MM.1S (cell line): ENCODE measurements at regions not wholly inside any gene's neighbourhood (a gene's known extent, or its start where the extent isn't known, plus 50 kb on each side); places are given as distances from the start of the nearest gene placed in this dataset.

ENCODE experiments used
- DNase-seq: peaks from one replicate; pipeline ENCODE4 v3.0.0-alpha.2; 2015
- H2AFZ ChIP-seq: fragments of 300-600 bp; sonication (generic); 2 replicates; pipeline ENCODE4 v1.6.0; 2016; ENCODE audit warnings: antibody characterized with exemption, low read length
- H3F3A ChIP-seq: fragments of 300-600 bp; sonication (generic); 2 replicates; pipeline ENCODE4 v1.6.1; 2016; ENCODE audit warnings: mild to moderate bottlenecking, antibody characterized with exemption, low read length, moderate library complexity, mixed read lengths; ENCODE audit not compliant: insufficient read depth
- H3K27ac ChIP-seq: fragments of 300-600 bp; sonication (generic); 2 replicates; pipeline ENCODE4 v1.5.1; 2016; ENCODE audit warnings: mild to moderate bottlenecking, low read length
- H3K27me3 ChIP-seq: fragments of 300-600 bp; sonication (generic); replicated peaks from 2 replicates; pipeline ENCODE4 v1.6.0; 2016; ENCODE audit warnings: low read length; ENCODE audit not compliant: insufficient read depth
- H3K36me3 ChIP-seq: fragments of 300-600 bp; sonication (generic); replicated peaks from 2 replicates; pipeline ENCODE4 v1.6.1; 2016; ENCODE audit warnings: mild to moderate bottlenecking, low read length, mixed read lengths; ENCODE audit not compliant: insufficient read depth
- H3K4me1 ChIP-seq: fragments of 300-600 bp; sonication (generic); 2 replicates; pipeline ENCODE4 v1.6.1; 2016; ENCODE audit warnings: low read length, mixed read lengths
- H3K4me2 ChIP-seq: fragments of 300-600 bp; sonication (generic); 2 replicates; pipeline ENCODE4 v1.6.0; 2016; ENCODE audit warnings: low read depth, low read length
- H3K4me3 ChIP-seq: fragments of 300-600 bp; sonication (generic); 2 replicates; pipeline ENCODE4 v1.5.1; 2016; ENCODE audit warnings: low read length, mixed read lengths
- H3K79me2 ChIP-seq: fragments of 300-600 bp; sonication (generic); 2 replicates; pipeline ENCODE4 v1.6.1; 2016; ENCODE audit warnings: mixed run types, low read length, mixed read lengths
- H3K9ac ChIP-seq: fragments of 300-600 bp; sonication (generic); 2 replicates; pipeline ENCODE4 v1.6.1; 2016; ENCODE audit warnings: low read length, mixed read lengths
- H3K9me2 ChIP-seq: fragments of 300-600 bp; sonication (generic); replicated peaks from 2 replicates; pipeline ENCODE4 v1.6.1; 2016; ENCODE audit warnings: mild to moderate bottlenecking, low read length, mixed read lengths; ENCODE audit not compliant: insufficient read depth
- H3K9me3 ChIP-seq: fragments of 300-600 bp; sonication (generic); replicated peaks from 2 replicates; pipeline ENCODE4 v1.6.1; 2016; ENCODE audit warnings: mild to moderate bottlenecking, low read length, mixed read lengths; ENCODE audit not compliant: insufficient read depth
- H4K20me1 ChIP-seq: fragments of 300-600 bp; sonication (generic); 2 replicates; pipeline ENCODE4 v1.6.1; 2016; ENCODE audit warnings: mild to moderate bottlenecking, low read length, moderate library complexity, mixed read lengths; ENCODE audit not compliant: insufficient read depth
- EZH2 ChIP-seq: fragments of 300-600 bp; sonication (generic); optimal IDR thresholded peaks from 2 replicates; pipeline ENCODE3; 2017; ENCODE audit warnings: low read depth, mild to moderate bottlenecking, antibody characterized with exemption, low read length, mixed read lengths
- EZH2phosphoT487 ChIP-seq: fragments of 300-600 bp; sonication (generic); IDR thresholded peaks from 2 replicates; pipeline ENCODE4 v1.6.1; 2018; ENCODE audit warnings: antibody characterized with exemption, low read length
- TF ChIP-seq, protein P1 (sequence below): fragments of 300-600 bp; sonication (generic); IDR thresholded peaks from 2 replicates; pipeline ENCODE4 v1.5.1; 2016; ENCODE audit warnings: antibody characterized with exemption, low read length, mixed read lengths

DNA sequence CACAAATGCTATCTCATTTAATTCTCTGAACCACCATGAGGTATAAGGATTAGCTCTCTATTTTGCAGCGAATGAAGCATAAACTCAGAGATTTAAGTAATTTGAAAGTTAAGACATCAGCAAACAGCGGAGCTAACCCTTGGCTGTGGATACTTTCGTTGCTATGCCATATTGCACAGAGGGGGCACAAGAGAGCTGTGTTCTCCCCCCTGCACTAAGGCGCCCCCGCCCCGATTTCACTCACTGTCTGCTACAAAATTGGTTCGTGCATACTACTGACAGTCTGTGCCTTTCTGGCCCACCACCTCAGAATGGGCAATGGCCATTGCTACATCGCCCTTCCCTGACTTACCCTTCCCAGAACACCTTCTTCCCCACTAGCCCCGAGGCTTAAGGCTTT is 105.7 kb upstream of the OBI1 start:
- Histone ChIP-seq H3K4me3 (no peak overlapping the region), H3K27ac (no peak overlapping the region), H3K9ac (no peak overlapping the region), H4K20me1 (no peaks in the 10 kb centered on the region), H3K9me3 (no peaks in the 10 kb centered on the region), H3K27me3 (no peaks in the 10 kb centered on the region), H3K4me1 (no peaks in the 10 kb centered on the region), H2AFZ (no peak overlapping the region), H3K36me3 (no peaks in the 10 kb centered on the region), H3F3A (no peaks in the 10 kb centered on the region), H3K79me2 (no peaks in the 10 kb centered on the region), H3K4me2 (no peak overlapping the region), H3K9me2 (no peaks in the 10 kb centered on the region)
- DNase-seq = no peak
- TF ChIP-seq EZH2 (no peak), EZH2phosphoT487 (no peak)
- TF ChIP-seq, protein P1, sequence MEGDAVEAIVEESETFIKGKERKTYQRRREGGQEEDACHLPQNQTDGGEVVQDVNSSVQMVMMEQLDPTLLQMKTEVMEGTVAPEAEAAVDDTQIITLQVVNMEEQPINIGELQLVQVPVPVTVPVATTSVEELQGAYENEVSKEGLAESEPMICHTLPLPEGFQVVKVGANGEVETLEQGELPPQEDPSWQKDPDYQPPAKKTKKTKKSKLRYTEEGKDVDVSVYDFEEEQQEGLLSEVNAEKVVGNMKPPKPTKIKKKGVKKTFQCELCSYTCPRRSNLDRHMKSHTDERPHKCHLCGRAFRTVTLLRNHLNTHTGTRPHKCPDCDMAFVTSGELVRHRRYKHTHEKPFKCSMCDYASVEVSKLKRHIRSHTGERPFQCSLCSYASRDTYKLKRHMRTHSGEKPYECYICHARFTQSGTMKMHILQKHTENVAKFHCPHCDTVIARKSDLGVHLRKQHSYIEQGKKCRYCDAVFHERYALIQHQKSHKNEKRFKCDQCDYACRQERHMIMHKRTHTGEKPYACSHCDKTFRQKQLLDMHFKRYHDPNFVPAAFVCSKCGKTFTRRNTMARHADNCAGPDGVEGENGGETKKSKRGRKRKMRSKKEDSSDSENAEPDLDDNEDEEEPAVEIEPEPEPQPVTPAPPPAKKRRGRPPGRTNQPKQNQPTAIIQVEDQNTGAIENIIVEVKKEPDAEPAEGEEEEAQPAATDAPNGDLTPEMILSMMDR = no peak

DNA sequence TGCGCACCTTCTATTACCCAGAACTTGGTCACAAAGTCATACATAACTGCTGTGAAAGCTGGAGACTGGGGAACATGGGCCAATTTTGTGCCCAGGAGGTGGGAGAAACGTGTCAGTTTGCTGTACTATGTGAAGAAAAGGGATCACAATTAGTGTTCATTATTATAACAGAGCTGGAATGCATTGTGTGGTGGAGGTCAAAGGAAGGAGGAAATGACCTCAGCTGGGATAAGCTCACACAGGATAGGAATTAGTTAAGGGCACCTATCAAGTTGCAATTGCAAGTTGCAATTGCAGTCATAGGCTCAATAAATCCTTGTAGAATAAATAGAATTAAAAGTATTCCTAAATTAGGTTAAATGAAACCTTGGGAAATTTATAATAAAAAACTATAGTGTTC is 103.9 kb upstream of the OBI1 start:
- H3K9me3 ChIP-seq = no peaks in the 10 kb centered on the region
- H3K27ac ChIP-seq = no peak overlapping the region
- no peak overlapping the region for H2AFZ ChIP-seq
- no peaks in the 10 kb centered on the region for H3K36me3 ChIP-seq
- no peaks in the 10 kb centered on the region for H3K79me2 ChIP-seq
- H3K27me3 ChIP-seq = no peaks in the 10 kb centered on the region
- no peaks in the 10 kb centered on the region for H3K4me1 ChIP-seq
- no peaks in the 10 kb centered on the region for H3K9me2 ChIP-seq
- TF ChIP-seq, protein P1 = no peak
- TF ChIP-seq EZH2phosphoT487 (no peak), EZH2 (no peak)
- no peak overlapping the region for H3K4me2 ChIP-seq
- H3K4me3 ChIP-seq = no peak overlapping the region
- no peak overlapping the region for H3K9ac ChIP-seq
- no peaks in the 10 kb centered on the region for H4K20me1 ChIP-seq
- no peak for DNase-seq
- H3F3A ChIP-seq = no peaks in the 10 kb centered on the region

DNA sequence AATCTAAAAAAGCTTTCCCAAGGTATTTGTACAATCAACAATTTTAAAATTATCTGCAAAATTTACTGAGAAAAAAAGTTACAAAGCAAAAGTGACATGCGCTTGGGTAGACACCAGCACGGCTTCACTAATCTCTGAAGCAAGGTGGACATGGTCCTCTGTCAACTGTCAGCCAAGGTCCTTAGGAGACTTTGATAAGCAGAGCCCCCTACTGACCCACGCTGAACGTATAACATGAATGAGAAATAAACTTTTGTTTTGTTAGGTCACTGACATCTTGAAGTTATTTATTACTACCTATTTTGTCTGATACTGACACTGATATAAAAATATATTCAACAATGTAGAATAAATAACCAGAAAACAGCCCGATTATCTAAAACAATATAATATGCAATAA is 100.7 kb upstream of the OBI1 start:
- Histone ChIP-seq H3K4me2 (no peak overlapping the region), H3K9ac (no peak overlapping the region), H3K9me3 (no peaks in the 10 kb centered on the region), H3K4me1 (no peaks in the 10 kb centered on the region), H3K27me3 (no peaks in the 10 kb centered on the region), H3K79me2 (no peaks in the 10 kb centered on the region), H3K36me3 (no peaks in the 10 kb centered on the region), H3K27ac (no peak overlapping the region), H3K4me3 (no peak overlapping the region), H2AFZ (no peak overlapping the region), H3K9me2 (no peaks in the 10 kb centered on the region), H3F3A (no peaks in the 10 kb centered on the region), H4K20me1 (no peaks in the 10 kb centered on the region)
- TF ChIP-seq, protein P1 = no peak
- no peak for TF ChIP-seq EZH2
- TF ChIP-seq EZH2phosphoT487 = no peak
- no peak for DNase-seq
